HG03097 (cell line): ENCODE measurements at regions not wholly inside any gene's neighbourhood (a gene's known extent, or its start where the extent isn't known, plus 50 kb on each side); places are given as distances from the start of the nearest gene placed in this dataset.
"Not testable (repeated sequence)": the region's sequence is repeated elsewhere in the genome, so short reads cannot be mapped to it uniquely, and the experiment has no call there.

Experiments used
- ATAC-seq: cut with Tn5 transposase; IDR thresholded peaks from one replicate; pipeline ENCODE4 v1.9.1; 2021; ENCODE audit not compliant: unreplicated experiment, low FRiP score

DNA sequence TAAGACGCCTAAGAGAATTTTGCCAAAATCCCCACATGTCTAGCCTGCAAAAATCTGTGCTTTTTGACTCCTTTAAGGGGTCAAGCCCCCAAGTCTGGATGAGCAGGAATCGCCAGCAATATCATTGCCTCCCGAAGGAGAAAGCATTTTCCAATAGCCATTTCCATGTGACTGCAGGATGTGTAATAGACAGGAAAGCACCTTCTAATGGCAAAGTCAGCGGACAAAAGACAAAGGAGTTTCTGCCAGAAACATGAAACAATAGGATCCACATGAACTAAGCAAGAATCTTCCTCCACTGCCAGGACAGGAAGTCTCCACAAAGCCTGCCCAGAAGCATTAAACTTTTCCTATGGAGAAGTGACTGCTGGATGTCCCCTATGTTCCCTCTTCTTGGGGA is 177.1 kb upstream of the PCSK5 start:
- ATAC-seq, result no peak

DNA sequence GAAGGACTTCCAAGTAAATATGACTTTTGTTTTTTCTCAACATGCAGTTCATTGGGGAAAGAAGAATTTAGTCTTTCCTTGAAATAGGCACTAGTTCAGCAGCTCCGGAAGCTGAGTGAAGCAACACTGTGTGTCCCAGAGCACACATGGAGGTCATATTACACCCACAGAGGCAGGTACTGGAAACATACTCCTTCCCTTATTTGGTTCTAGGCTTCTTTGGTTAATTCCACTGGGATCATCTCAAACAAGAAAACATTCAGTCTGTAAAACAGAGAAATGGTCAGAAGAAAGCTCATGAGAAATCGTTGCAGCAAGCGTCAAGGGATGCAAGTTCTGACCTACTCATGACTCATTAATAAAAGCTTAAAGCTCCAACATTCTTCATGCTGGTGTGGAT is 175.1 kb upstream of the PCSK5 start:
- no peak for ATAC-seq

DNA sequence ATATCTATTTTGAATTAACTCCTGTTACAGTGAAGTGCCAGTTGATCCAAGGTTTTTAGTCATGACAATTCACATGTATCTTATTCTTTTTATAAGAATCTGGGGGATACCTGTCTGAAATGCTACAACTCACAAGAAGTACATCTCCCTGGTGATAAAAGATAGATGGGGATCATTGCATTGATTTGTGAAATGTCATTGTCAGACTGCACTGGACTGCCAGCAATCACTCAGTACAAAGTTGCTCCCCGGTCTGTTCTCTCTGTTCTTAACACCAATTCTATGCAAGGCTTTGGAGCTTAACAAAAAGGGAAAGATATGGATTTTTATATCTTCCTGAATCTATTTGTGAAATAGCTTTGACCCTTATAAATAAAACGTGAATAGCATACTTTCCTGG is 171.8 kb upstream of the PCSK5 start:
- no peak for ATAC-seq

DNA sequence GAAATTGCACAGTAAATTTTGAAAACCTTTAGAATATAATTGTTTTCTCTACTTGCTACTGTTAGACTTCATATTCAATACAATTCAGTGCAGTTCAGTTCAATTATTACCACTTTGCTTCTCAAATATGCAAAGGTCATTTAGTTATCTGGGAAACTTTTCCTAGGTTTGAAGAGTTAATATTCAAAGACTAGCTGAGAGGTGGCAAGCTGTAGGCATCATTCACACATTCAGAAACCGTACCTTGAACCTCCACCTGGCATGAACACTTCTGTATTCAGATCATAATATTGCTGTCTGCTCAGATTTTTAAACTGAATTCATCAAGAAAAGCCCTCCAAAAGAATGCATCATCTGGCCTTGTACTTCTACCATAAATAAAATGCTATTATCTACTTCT is 162.1 kb upstream of the PCSK5 start:
- no peak for ATAC-seq

DNA sequence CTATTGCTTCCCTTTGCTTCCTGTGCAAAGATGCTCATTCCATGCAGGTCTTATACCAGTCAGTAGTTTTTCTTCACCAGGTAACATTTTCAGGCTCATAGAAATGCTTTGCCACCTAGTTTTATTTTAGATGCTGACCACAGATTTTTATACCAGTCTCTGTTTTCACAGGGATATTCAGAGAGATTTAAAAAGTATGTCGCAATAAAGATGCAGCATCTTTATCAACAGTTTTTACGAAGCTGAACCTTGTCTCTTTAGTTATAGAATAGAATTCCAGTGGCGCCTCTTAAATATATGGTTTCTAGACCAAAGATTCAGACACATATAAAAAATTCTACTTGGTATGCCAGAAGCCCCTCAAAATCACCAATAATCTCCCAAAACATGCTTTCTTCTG is 155.7 kb upstream of the PCSK5 start:
- ATAC-seq, result no peak

DNA sequence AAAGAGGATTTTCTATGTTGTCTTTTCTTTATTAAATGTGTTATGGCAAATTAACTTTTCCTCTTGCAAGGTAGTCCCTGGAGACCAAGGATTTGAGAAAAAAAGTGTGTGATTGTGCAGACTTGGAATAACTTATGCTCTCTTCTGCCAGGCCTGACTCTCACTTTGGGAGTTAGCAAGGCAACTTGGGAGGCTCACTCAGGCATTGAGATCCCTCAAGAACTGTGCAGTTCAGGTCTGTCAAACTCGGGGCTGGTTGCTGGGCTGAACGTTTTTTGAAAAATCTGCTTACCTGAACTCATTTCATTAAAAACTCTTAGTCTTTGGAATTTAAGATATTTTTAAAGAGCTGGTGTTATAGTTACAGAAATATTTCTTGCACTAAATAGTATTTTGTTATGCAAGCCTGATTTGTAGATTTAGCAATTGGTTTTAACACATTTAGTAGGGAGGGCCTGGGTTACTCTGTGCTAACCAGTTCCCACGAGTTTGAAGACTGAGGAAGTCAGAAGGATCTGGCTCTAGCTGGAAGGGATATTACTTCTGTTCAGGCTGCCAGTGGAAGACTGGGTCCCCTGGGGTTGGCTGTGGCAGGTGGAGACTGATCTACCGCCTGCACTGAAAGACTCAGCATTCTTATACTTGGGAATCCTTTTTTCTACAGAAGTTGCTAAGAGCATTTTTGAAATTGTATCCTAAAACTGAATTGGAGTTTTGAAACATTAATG is 150.4 kb upstream of the PCSK5 start:
- ATAC-seq, result no peak

DNA sequence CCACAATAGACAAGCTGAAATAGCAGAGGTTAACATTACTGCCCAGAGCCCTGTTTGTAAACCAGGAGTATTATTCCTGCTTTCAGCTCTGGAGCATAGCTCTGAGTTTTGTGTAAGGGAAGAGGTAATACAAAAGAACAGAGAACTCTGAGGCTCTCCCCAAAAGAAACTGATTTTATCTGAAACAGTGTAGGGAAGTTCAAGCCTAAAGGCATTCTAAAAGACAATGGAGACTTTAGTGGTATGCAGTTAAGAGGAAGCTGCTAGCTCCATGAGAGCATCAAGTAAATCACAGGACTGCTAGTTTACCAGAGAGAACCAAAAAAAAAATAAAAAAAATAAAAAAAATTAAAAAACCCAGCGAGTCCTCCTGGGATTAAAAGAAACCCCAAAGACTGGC is 146.6 kb upstream of the PCSK5 start:
- ATAC-seq, result no peak

DNA sequence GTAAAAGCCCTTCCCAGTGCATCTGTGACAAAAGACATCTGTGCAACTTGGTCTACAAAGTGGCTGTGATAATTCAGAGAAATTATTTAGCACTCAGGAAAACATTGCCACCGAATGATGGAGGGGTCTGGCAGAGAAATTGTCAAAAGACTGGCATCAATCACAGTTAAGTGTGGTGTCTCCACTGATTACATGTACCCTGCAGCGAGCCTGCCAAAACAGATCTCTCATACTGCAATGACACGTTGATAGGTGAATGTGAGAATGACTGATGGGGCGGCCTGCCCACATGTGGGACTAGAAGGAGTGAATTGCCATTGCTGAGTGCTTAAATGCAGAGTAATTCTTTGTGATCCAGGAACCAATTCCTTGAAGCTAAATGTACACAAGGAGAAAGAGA is 136.4 kb upstream of the PCSK5 start:
- ATAC-seq, result no peak

DNA sequence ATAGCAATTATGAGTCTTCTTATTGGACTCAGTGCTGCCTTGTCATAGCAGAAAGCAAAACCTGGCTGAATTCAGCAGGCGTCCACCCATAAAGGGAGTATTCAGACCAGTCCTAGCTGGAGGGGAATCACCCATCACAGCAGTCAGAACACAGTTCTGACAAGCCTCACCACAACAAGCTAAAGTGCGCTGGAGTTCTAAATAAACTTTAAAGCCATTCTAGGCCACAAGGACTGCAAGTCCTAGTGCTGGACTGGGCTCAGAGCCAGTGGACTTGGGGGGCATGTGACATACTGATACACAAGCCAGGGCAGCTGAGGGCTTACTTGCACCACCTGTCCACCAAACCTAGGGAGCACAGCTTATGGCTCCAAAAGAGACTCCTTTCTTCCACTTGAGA is 115.3 kb upstream of the PCSK5 start:
- no peak for ATAC-seq

DNA sequence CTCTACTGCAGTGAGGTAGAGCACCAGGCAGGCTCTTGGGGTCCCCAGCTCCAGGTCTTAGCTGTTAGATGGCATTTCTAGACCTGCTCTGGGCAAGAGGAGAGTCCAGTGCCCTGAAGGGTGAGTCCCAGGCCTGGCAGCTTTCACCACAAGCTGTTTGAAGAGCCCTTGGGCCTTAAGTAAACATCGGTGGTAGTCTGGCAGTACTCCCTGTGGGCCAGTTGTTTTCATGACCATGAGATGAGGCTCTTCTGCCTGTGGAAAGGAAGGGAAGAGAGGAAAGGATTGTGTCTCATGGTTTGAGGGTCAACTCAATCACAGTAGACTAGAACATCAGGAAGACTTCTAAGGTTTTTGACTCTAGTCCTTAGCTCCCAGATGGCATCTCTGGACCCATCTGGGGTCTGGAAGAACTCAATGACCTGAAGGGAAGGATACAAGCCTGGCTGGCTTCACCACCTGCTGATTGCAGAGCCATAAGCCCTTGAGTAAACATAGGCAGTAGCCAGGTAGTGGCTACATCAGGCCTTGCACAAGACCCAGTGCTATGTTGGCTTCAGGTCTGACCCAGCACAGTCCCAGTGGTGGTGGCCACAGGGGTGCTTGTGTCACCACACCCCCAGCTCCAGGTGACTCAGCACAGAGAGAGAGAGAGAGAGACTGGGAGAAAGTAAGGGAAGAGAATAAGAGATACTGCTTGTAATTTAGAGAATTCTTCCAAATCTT is 114.3 kb upstream of the PCSK5 start:
- no peak for ATAC-seq

DNA sequence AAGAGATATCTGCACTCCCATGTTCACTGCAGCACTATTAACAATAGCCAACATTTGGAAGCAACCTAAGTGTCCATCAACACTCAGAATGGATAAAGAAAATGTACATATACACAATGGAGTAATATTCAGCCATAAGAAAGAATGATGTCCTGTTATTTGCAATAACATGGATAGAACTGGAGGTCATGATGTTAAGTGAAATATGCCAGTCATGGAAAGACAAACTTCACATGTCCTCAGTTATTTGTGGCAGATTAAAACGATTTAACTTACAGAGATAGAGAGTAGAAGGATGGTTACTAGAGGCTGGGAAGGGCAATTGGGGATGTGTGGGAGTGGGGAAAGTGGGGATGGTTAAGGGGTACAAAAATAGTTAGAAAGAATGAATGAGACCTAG is 110.3 kb upstream of the PCSK5 start:
- no peak for ATAC-seq

DNA sequence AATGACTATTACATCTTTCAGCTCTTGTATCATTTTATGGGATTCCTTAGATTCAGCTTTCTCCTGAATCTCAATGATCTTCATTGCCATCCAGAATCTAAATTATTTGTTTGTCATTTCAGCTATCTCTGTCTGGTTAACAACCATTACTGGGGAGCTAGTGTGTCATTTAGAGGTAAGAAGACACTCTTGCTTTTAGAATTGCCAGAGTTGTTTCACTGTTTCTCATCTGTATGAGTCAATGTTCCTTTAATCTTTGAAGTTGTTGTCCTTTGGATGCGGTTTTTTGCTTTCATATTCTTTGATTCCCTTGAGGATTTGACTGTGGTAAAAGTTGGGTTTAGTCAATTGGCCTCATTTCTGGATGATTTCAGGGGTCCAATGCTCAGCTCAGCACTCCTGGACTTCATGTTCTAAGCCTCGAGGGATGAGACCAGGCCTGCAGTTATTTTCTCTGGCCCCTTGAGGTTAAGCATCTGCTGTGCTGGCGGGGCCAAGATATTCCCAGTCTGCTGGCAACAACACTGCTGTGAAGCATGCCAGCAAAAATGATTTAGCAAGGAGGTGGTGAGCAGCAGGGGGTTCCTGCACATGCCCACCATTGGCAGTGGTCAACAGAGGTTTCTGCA is 102.4 kb upstream of the PCSK5 start:
- ATAC-seq, result no peak

DNA sequence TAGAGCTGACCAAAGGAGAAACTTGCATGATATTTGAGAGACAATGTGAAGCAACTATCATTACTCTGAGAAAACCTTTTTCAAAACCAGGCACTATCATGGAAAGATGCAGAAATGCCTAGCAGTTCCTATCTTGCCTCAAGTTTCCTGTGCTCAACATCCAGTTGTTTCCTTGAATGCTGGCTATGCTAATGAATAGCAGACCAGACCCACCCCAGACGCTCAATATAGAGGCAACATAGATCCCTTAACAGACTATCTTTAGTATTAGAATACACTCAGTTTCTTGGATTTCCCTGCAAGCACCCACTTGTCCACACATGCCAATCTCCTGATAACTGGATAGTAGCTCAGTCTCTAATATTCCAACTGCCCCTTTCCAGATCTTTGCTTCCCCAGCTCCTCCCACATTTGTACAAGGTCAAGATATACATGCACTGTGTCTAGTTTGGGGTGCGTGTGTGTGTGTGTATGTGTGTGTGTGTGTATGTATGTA is 93.3 kb upstream of the PCSK5 start:
- ATAC-seq, result no peak

DNA sequence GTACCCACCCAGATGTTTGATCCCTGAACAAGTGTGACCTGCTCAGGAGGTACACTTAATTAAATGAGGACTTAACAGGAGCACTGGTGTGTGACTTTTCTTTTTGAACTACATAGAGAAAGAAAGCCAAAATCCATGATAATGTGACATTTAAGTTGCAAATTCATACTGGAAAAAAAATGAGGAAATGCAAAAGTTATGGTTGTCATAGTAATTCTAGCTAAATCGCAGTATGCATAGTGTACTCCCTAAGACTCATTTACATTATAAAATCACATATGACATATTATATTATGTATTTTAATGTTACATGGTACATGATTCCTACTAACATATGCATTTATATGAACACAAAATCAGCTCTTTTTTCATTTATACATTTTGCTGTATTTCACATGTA is 92.0 kb upstream of the PCSK5 start:
- no peak for ATAC-seq

DNA sequence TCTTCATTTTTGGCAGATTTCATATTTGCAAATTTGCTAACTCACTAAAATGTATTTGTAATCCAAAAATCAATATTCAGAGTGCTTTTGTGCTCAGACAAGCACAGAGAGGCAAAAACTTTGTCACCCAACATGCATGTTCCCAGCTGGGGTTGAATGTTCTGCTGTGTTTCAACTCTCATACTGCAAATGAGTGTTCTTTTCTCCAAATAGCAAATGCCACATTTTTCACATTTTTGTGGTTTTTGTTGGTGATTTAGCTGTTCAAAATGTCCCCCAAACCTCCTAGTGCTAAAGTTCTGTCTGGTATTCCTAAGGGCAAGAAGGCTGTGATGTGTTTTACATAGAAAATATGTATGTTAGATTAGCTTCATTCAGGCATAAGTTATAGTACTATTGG is 87.3 kb upstream of the PCSK5 start:
- no peak for ATAC-seq

DNA sequence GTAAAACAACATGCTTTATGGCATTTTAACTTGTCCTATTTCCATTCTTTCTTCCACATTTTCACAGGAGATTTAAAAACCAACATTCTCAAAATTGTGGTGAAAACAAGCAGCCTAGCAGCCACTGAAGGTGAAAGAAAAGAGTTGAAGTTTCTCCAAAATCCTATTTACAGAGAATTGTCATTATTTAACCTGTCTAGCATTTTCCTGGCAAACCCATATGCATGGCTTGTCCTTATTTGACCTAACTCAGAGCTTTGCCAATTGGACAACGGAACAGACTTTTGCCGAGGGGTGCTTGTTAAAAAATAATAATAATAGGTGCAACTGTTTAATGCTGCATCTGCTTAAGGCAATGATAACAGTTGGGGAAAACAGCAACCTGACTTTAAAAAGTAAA is 80.4 kb upstream of the PCSK5 start:
- ATAC-seq, result no peak

DNA sequence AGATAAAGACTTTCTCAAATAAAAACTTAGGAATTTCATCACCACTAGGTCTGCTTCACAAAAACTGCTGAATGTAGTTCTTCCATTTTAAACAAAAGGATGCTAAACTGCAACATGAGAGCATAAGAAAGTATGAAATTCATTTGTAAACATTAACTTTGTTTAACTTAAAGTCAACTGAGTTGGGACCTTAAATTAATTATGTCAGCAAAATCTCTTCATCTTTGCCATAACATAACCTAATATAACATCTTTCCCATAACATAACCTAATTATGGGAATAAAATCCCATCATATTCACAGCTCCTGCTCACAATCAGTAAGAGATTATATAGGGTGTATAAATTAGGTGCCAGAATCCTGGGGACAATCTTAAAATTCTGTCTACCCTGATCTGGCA is 78.8 kb upstream of the PCSK5 start:
- ATAC-seq, result no peak

DNA sequence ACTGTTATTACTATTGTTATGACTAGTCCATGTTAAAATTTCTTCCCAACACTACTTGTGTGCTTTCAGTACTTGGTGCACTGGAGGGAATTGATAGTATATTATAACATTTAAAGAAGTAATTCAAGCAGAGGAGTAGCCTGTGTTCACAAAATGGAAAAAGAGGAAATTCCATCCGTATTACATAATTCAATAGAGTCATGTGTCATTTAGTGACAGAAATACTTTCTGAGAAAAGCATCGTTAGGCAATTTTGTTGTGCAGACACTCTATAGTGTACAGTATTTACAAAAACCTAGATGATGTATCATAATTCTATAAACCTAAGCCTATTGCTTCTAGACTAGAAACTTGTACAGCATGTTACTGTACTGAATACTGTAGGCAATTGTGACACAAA is 78.3 kb upstream of the PCSK5 start:
- no peak for ATAC-seq

DNA sequence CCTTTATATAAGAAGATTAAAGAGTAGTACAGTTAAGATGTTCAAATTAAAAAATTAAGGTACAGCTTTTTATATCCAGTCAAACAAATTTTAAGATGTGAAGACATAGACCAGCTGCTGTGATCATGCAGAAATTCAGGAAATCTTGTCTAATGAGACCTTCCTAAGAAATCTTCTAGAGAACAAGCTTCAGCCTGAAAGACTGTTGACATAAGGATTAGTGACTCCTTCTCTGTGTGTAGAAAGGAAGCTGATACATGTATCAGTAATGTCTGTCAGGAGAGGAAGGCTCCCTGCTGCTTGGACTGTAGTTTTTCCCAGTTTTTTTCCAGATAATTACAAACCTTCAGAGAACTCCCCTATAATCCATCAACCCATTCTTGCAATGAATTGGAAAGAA is 75.8 kb upstream of the PCSK5 start:
- no peak for ATAC-seq

DNA sequence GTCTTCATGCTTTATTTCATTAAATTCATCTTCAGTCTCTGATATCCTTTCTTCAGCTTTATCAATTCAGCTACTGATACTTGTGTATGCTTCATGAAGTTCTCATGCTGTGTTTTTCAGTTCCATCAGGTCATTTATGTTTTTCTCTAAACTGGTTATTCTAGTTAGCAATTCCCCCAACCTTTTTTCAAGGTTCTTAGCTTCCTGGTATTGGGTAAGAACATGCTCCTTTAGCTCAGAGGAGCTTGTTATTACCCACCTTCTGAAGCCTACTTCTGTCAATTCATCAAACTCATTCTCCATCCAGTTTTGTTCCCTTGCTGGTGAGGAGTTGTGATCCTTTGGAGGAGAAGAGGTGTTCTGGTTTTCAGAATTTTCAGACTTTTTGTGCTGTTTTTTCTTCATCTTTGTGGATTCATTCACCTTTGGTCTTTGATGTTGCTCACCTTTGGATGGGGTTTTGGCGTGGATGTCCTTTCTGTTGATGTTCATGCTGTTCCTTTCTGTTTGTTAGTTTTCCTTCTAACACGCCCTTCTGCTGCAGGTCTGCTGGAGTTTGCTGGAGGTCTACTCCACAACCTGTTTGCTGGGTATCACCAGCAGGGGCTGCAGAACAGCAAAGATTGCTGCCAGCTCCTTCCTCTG is 69.9 kb upstream of the PCSK5 start:
- ATAC-seq, result not testable (repeated sequence)

DNA sequence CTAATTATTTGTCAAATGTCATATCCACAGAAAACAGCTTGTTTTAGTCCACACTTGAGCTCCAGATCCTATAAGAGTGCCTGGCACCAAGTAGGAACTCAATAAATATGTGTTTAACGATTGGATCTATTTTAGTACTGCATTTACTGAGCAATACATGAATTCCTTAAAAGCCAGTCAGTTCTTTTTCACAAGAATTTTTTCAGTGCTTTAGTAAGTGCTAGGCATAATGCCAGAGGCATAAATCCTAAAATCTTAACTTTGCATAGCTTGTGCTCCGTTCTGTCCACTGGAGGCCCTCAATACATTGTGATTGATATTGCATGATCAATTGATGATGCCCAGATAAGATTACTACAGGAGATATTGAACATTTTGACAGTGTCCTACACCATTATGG is 67.3 kb upstream of the PCSK5 start:
- ATAC-seq, result no peak
